ENCODE measurements at regions not wholly inside any gene's neighbourhood (a gene's known extent, or its start where the extent isn't known, plus 50 kb on each side); places are given as distances from the start of the nearest gene placed in this dataset.

DNA sequence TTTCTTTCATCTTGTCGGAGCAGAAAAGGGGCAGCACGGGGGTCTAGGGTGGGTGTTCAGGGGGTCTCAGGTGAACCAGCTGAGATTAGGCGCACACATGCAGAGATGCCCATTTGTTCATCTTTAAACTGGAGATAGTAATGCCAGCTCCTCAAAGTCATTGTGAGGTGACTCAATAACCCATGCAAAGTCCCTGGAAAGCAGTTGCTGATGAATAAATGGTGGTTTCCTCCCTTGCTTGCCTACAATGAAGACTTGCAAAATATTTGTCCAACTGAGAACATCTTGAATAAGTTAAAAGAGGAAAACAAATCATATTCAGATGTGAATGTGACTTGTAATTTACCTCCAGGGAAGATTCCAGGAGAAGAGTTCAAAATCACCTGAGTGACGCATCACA lies 206.9 kb downstream of the LY86 start:
- no peaks in the 10 kb centered on the region for H3K36me3 Mint-ChIP-seq (ENCODE audit: low read depth)
- no peak for DNase-seq (ENCODE audit: low spot score)
- H3K27ac Mint-ChIP-seq (ENCODE audit: unreplicated experiment), result no peak overlapping the region
- no peaks in the 10 kb centered on the region for H3K9me3 Mint-ChIP-seq (ENCODE audit: low read depth)
- H3K4me1 Mint-ChIP-seq (ENCODE audit: low read depth), result no peaks in the 10 kb centered on the region
- H3K27me3 Mint-ChIP-seq (ENCODE audit: low read depth), result peaks cover 8% of the 10 kb centered on the region
- no peak for TF ChIP-seq CTCF (IDR thresholded peaks at IDR 0.05)
- no peak overlapping the region for H3K4me3 Mint-ChIP-seq (ENCODE audit: unreplicated experiment)

GRCh38 chr6:6796818-6797217 lies 208.3 kb downstream of the LY86 start:
- DNase-seq (ENCODE audit: low spot score), result no peak
- Mint-ChIP-seq H3K36me3 (ENCODE audit: low read depth) (no peaks in the 10 kb centered on the region), H3K27ac (ENCODE audit: unreplicated experiment) (no peak overlapping the region), H3K27me3 (ENCODE audit: low read depth) (peaks cover 8% of the 10 kb centered on the region), H3K9me3 (ENCODE audit: low read depth) (no peaks in the 10 kb centered on the region), H3K4me1 (ENCODE audit: low read depth) (no peaks in the 10 kb centered on the region), H3K4me3 (ENCODE audit: unreplicated experiment) (no peak overlapping the region)
- no peak for TF ChIP-seq CTCF (IDR thresholded peaks at IDR 0.05)

DNA sequence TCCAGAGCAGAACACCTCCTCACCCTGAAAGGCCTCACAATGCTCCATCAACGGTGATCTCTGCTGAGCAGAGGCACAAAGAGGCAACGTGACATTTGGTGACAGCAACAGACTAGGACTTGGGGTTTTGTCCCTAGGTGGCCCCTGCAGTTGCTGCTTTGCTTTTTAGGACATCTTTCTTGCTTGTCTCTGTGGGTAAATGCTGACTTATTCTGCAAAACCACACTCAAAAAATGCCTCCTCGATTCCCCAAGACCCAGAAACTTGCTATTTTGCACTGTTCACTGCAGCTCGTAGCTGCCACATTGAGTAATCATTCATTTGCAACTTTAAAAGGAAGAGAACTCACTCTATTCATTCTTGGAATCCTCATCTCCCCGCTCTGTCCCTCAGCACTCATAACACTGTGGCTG lies 209.9 kb downstream of the LY86 start:
- Mint-ChIP-seq H3K27ac (ENCODE audit: unreplicated experiment) (no peak overlapping the region), H3K4me3 (ENCODE audit: unreplicated experiment) (no peak overlapping the region), H3K9me3 (ENCODE audit: low read depth) (no peaks in the 10 kb centered on the region), H3K27me3 (ENCODE audit: low read depth) (peaks cover 6% of the 10 kb centered on the region), H3K36me3 (ENCODE audit: low read depth) (no peaks in the 10 kb centered on the region), H3K4me1 (ENCODE audit: low read depth) (no peaks in the 10 kb centered on the region)
- DNase-seq (ENCODE audit: low spot score), result no peak
- no peak for TF ChIP-seq CTCF (IDR thresholded peaks at IDR 0.05)

- Mint-ChIP-seq H3K9me3 (ENCODE audit: low read depth) (no peaks in the 10 kb centered on the region), H3K27me3 (ENCODE audit: low read depth) (peaks cover 8% of the 10 kb centered on the region), H3K4me1 (ENCODE audit: low read depth) (no peaks in the 10 kb centered on the region), H3K27ac (ENCODE audit: unreplicated experiment) (no peak overlapping the region), H3K4me3 (ENCODE audit: unreplicated experiment) (no peak overlapping the region), H3K36me3 (ENCODE audit: low read depth) (no peaks in the 10 kb centered on the region)
- DNase-seq (ENCODE audit: low spot score), result no peak
- TF ChIP-seq CTCF (IDR thresholded peaks at IDR 0.05), result no peak
Measured at GRCh38 chr6:6801005-6801335, 212.4 kb downstream of the LY86 start.

GRCh38 chr6:6801635-6802218 lies 213.2 kb downstream of the LY86 start:
- Mint-ChIP-seq H3K4me1 (ENCODE audit: low read depth) (no peaks in the 10 kb centered on the region), H3K9me3 (ENCODE audit: low read depth) (no peaks in the 10 kb centered on the region), H3K27me3 (ENCODE audit: low read depth) (peaks cover 8% of the 10 kb centered on the region), H3K27ac (ENCODE audit: unreplicated experiment) (no peak overlapping the region), H3K36me3 (ENCODE audit: low read depth) (no peaks in the 10 kb centered on the region), H3K4me3 (ENCODE audit: unreplicated experiment) (no peak overlapping the region)
- no peak for TF ChIP-seq CTCF (IDR thresholded peaks at IDR 0.05)
- no peak for DNase-seq (ENCODE audit: low spot score)
